ENCODE measurements at regions not wholly inside any gene's neighbourhood (a gene's known extent, or its start where the extent isn't known, plus 50 kb on each side); places are given as distances from the start of the nearest gene placed in this dataset.
"Not testable (repeated sequence)": the region's sequence is repeated elsewhere in the genome, so short reads cannot be mapped to it uniquely, and the experiment has no call there.

GRCh38 chr11:14589421-14589820, 54.2 kb upstream of the PDE3B start:
- no peak overlapping the region for H3K27ac ChIP-seq
- DNase-seq (ENCODE audit: low spot score): no peak
- no peak for TF ChIP-seq CTCF (conservative IDR thresholded peaks at IDR 0.05; ENCODE audit: low read depth)
- CTCF ChIA-PET: no interaction called here
- POLR2A ChIA-PET (ENCODE audit: low non-redundant PET): no interaction called here

- DNase-seq (ENCODE audit: low spot score); H3K27ac ChIP-seq; POLR2A ChIA-PET (ENCODE audit: low non-redundant PET): not testable (repeated sequence)
- CTCF ChIA-PET: interaction anchor here (0.6 kb wide), 1 partner anchor 14 kb away, joined by 3 read pairs; no protein-coding TSS in a partner anchor
These were observed 52.6 kb upstream of the PDE3B start for GRCh38 chr11:14591046-14591445.

- no peak for DNase-seq (ENCODE audit: low spot score)
- no peak for TF ChIP-seq CTCF (conservative IDR thresholded peaks at IDR 0.05; ENCODE audit: low read depth)
- ChIA-PET POLR2A (ENCODE audit: low non-redundant PET) (no interaction called here), CTCF (no interaction called here)
- H3K27ac ChIP-seq: no peak overlapping the region
These were observed 49.9 kb upstream of the PDE3B start for GRCh38 chr11:14593671-14594070.
